GM19372 (cell line): ENCODE measurements at regions not wholly inside any gene's neighbourhood (a gene's known extent, or its start where the extent isn't known, plus 50 kb on each side); places are given as distances from the start of the nearest gene placed in this dataset.

Experiments
- ATAC-seq: cut with Tn5 transposase; IDR thresholded peaks from one replicate; pipeline ENCODE4 v1.9.1; 2021; ENCODE audit warnings: mild to moderate bottlenecking, low read depth, moderate library complexity; ENCODE audit not compliant: unreplicated experiment

GRCh38 chr3:29083676-29084075 lies 197.2 kb upstream of the RBMS3 start:
- ATAC-seq = no peak

- no peak for ATAC-seq
These were observed 192.3 kb upstream of the RBMS3 start for GRCh38 chr3:29088579-29088978.

DNA sequence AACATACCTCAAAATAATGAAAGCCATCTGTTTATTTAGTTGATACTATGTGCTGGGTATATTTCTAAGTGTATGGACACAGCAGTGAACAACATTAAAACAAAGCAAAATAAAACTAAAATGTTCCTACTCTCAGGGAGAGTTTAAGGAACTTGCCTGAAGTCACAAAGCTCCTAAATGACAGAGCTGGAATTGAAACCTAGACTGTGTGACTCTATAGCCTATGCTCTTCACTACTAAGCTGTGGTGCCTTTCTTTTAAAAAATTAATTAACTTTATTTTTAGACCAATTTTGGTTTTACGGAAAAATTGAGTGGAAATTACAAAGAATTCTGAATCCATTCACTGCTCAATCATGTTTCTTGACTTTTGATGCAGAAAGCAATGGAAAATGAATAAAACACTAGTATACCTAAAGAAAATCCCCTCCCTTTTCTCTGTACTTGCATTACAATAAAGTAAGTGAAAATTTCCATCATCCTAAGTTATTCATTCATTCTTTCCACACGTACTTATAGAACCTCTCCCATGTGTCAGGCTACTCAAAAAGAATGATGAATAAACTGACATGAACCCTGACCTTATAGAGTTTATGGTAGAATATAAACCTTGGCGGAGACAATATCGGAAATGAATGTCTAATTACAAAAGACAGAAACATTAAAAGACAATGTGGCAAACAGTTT lies 189.8 kb upstream of the RBMS3 start:
- no peak for ATAC-seq

- no peak for ATAC-seq
These were observed 189.2 kb upstream of the RBMS3 start for GRCh38 chr3:29091599-29092189.

DNA sequence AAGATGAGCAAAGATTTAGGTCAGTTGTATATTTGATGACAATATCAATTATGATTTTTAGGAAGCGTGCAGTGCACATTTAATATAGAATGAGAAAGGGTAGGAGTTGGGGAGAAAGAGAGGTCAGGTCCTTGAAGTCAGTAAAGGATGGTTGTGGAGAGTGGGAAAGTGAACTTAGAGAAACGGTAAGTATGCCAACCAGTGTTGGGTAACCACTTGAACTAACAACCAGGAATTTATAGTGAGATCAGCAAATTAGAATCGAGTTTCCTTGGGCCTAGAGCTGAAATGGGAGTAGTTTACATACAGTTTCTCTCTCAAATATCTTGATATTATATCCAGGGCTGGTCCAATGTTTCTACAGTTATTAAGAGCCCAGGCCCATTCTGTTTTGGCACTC lies 188.5 kb upstream of the RBMS3 start:
- ATAC-seq = no peak

DNA sequence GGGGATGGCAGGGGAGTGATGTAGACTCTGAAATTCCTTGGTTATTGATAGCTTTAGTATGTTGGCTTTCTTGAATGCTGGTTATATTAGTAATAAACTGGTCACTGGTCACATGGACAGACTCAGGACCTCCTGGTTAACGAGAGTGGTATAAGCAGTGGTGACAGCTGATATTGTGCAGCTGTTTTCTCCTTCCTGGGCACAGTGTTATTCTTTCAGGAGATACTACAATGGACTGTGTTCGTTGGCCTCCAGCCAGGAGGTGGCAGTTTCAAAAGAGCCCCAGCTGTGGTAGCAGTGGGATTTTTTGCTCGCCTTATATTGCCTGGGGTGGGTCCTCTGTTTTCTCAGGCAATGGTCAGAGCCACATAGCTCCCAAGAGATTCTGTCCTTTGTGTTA lies 181.6 kb upstream of the RBMS3 start:
- no peak for ATAC-seq

DNA sequence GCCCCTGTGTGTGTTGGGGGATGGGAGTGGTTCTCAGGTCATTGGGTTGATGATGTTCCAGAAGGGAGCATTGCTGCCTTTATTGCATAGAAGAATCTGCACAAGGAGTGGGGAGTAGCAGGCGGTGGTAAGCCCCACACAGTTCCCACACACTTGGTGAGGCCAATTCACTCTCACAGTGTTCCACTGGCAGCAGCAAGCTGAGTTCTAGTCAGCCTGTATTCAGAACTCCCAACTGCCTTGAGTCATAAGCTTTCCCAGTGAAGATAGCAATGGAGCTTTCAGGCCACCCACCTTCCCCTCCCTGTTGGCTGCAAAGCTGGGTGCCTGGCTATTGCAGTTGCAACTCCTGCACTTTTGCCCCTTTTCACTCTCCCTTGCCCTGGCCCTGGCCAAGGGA lies 181.1 kb upstream of the RBMS3 start:
- no peak for ATAC-seq

DNA sequence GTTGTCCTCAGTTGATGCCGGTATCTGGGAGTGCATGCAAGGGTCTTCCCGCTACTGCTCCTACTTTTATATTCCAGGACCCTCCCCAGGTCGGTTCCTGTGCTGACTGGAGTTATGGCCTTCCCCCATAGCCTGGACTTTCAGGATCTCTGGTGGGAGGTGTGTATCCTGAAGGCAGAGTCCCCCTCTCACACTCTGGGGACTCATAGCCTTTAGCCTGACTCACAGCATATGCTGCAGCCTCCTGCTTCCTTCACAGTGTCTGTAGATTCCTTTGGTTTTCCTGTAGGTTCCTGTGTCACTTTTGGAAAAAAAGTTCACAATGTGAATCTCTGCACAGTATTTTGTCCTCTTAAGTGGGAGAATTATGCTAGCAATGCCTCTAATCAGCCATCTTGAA lies 180.6 kb upstream of the RBMS3 start:
- no peak for ATAC-seq

GRCh38 chr3:29128001-29128400 lies 152.9 kb upstream of the RBMS3 start:
- no peak for ATAC-seq

DNA sequence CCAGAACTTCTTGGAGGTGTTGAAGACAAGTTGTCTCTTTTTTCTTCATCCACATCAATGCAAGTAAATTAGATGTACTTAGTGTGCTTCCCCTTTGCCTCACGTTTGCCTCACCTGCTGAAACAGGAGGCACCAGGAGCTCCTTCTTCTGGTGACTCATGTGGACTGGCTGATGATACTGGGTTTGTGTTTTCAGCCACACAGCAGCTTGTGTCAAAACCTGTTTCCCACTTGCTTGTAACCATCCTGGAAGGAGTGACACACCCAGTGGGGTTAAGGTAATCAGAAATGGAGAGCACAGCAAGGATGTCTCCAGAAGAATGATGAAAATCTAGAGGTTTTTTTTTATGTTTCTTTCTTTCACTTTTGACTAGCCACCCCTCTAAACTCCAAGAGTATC lies 143.3 kb upstream of the RBMS3 start:
- no peak for ATAC-seq

DNA sequence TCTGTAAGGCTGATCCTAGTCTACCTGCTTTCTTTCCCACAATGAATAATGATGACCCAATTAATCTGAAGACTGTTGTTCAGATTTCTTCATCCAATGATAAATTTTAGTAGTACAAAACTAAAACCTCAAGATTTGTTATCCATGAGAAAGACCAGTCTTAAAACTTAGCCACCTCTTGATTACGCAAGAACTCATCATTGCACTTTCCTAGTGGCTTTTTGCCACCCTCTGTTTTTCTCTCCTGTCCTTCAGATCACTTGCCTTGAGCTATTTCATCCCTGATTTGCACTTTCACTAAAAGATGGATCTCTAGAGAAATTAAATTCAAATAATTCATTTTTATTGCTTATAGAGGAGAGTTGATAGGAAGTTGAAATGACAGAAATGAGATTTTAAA lies 142.7 kb upstream of the RBMS3 start:
- no peak for ATAC-seq

DNA sequence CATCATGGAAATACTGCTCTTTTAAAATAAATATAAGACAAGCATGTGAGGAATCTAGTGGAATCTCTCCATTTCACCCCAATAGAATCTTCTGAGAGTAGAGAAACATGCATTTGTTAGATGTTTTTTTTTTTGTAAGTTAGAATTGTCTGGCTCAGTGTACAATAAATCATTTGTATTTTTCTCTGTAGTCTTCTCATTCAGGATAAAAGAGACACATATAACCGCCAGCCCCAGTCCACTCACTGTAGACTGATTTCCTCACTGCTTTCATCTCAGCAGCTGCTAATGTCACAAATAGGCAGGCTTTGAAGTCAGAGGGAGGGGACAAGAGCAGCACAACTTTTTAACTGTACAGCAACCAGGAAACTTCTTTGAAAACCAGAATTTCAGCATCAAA lies 140.2 kb upstream of the RBMS3 start:
- ATAC-seq = no peak

DNA sequence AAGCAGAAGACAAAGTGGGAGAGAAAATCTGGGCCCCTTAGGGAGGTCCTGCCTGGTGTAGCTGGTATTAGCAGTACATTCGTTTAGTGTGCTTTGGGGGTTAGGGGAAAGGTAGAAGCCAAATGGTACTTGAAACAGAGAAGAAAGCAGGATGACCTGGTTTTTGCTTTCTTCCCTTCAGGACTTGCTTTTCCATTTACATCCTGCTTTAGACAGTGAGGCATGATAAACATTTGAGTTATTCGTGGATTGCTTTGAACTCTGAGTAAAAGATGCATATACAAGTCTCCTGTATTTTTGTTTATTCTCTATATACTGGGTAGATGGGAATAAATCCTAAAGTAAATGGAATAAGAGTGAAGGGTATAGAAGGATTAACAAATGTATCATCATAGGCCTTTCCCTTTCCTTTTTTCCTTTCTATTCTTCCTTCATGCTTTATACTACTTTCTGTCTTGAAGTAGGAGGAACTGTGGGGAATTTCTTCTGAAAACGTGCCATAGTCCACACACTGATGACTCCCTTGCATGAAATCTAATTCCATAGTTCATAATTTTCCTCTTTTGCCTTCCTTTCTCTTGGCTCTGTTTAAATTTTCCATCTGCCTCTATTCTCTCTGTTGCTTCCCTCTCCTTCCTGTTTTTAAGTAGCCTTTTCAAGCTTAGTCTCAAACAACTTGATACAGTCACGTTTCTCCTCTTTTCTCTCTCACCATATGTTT lies 139.5 kb upstream of the RBMS3 start:
- ATAC-seq = no peak

DNA sequence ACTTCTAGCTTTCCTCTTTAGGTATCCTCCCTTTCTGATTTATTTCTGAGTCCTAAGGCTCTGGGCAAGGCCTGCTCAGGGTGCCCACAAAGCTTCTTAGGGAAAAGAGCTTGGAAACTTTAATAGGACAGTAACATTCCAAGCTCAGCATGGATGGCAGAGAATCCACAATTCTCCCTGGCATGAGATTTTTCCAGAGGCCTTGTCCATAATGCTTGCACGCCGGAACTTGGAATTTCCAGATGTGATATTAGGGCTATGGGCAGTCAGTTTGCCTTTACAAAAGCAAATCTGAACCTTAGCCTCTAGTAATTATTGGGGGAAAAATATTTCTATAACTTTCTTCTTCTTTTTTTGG lies 139.0 kb upstream of the RBMS3 start:
- ATAC-seq = no peak

DNA sequence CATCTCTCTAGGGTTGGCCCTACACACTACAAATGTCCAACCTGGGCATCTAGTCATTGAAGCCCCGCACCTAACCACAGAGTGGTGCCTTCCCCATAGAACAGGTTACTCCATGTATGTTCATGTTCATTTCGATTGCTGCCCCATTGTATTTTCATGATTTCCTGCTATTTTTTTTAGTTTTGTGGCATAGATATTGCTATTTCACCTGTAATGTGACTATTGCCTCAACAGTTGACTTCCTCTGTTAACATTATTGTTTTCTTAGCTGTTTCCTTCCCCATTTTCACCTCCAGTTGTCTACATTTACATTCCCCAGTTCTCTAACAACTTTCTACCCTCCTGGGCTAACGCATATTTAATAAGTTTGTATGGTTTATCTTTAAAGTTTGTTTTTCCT lies 137.7 kb upstream of the RBMS3 start:
- ATAC-seq = no peak

GRCh38 chr3:29144361-29144760 lies 136.5 kb upstream of the RBMS3 start:
- no peak for ATAC-seq

- no peak for ATAC-seq
These were observed 136.1 kb upstream of the RBMS3 start for GRCh38 chr3:29144807-29145206.

DNA sequence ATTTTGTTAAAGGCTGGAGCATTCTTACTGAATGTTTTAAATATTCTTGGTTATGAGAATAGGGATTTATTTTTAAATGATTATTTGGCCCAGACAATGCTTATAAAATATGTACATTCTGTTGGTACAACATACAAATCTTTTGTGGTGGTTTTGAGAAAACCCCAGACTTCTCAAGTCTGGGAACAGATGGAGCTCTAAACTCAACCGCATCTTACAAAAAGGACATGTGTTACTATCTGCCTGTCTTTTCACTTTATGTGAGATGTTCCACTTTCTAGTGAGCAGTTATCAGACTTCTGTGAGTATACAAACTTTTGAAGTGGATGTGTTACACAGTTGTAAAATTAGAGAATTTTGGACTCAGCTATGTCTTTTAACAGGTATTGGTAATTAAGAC lies 135.5 kb upstream of the RBMS3 start:
- ATAC-seq = no peak

DNA sequence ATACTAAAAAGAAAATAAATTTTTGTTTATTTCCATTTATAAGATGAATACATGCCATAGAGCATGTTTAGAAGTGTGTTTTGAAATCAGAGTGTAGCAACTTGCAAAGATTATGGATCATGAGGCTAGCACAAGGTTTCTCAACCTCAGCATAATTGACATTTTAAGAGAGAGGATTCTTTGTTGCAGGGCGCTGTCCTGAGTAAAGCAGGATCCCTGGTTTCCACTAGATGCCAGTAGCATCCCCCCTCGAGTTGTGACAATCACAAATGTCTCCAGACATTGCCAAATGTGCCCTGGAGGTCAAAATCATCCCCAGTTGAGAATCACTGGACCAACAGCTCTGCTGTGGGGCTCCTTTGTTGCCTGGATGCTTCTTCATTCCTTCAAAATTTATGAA lies 128.5 kb upstream of the RBMS3 start:
- ATAC-seq = no peak

DNA sequence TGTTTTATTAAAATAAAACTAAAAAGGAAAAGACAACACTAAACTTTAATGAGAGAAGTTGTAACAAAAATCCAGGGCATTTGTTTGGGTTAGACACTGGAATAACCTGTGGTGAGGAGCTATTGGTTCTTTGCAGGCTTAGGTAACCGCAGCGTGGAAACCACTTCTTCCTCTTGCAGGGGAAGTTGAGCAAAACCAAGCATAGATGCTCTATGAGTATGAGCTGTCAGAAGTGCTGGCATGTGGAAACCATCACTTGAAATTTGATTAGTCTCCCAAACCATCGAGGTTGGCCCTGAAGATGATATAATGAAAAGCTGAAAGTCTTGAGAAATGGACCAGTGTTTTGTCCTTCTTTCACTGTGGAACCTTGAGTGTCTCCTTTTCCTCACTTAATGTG lies 127.1 kb upstream of the RBMS3 start:
- ATAC-seq = no peak

- ATAC-seq = no peak
These were observed 124.7 kb upstream of the RBMS3 start for GRCh38 chr3:29156086-29156715.

- ATAC-seq = no peak
These were observed 116.0 kb upstream of the RBMS3 start for GRCh38 chr3:29164825-29165224.
